NCI-H2196 treated with DMSO at 0.1 percent for 48 hours (cell line): ENCODE measurements at regions not wholly inside any gene's neighbourhood (a gene's known extent, or its start where the extent isn't known, plus 50 kb on each side); places are given as distances from the start of the nearest gene placed in this dataset.
"Not testable (repeated sequence)": the region's sequence is repeated elsewhere in the genome, so short reads cannot be mapped to it uniquely, and the experiment has no call there.

Source experiments
- DNase-seq: peaks from one replicate; lab custom pipeline; 2025; ENCODE audit not compliant: unreplicated experiment; lab: John Stamatoyannopoulos, UW

DNA sequence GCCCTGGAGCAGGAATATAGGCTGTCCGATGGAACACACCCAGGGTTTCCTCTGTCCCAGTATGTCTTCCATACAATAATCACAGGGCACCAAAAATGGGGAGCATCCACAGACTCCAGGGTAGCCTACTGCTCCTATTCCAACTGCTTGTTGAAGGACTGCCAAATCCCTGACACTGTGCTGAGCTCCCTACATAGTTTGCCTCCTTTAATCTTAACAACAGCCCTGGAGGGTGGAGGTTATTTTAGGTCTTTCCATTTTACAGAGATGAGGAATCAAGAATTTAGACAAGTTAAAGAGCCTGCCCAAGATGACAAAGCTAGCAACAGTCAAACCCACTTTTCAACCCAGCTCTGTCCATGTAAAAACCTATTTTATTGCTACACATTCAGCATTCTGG lies 790.4 kb downstream of the DIAPH3 start:
- no peak for DNase-seq

DNA sequence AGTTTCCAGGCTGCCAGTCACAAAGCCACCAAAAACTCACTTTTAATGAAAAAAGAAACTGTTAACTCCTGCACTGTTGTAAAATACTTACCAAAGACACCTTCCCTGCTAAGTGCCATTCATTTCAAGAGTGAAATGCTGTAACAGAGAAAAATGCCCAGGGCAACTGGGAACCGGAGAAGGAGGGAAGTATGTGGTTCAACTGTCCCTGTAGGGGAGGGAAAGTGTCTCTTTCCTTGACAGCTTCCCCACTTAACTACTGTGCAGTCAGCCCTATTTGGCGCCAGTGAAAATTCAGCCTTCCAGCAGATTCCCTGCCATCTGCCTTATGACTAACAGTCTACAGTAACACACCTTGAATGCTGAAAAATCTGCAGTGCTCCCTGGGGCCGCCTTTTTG lies 789.0 kb downstream of the DIAPH3 start:
- DNase-seq: no peak

DNA sequence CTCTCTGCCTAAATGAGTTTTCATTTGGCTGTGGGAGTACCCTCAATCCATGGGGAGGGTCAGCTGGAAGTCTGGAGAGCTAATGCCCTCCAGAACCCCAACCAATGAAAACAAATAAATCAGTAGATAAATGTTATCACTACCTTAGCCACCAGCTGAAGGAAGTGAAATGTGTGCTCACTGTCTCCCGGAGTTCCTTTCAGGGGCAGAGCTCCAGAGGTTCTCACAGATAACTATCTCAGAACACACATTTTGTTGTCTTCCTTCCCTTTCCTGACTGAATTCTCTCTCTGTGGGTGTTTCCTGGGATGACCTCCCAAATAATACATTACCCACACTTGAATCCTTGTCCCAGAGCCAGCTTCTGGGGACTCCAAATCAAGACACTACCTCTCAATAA lies 779.6 kb downstream of the DIAPH3 start:
- DNase-seq: no peak

DNA sequence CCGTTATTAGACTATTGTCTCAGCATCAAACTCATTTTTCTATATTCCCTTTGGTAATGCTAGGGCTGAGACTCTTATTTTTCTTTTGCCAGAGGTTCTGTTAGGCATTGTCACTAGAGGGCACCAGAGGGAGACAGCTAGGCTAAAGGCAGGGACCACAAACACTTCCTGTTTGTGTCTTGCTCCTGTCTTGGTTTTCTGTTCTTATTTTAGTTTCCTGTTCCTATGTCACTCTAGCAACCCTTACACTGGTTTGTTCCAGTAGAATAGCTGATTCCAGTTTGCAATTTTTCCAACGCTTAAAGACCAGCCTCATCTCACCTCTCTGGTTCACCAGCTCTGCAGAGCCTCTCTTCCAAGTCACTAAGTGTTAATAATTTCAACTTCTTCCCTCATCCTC lies 772.0 kb downstream of the DIAPH3 start:
- DNase-seq: peak; percentile 0

DNA sequence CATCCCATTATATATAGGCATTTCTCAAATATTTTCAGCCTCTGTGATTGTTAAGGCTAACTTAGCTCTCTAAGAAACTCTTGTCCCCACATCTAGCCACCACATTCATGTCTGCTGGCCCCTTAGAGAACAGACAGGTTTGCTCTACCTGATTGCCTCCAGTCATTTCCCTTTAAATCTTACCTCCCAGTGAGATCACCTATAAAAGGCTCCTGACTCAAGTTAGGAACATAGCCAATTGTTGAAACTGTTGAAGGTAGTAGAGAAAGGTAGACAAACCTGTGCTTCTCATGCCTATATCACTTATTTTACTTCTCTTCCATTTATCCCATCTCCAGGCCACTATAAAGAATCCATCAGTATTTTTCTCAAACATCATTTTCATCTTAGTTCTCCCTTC lies 771.4 kb downstream of the DIAPH3 start:
- DNase-seq: no peak

DNA sequence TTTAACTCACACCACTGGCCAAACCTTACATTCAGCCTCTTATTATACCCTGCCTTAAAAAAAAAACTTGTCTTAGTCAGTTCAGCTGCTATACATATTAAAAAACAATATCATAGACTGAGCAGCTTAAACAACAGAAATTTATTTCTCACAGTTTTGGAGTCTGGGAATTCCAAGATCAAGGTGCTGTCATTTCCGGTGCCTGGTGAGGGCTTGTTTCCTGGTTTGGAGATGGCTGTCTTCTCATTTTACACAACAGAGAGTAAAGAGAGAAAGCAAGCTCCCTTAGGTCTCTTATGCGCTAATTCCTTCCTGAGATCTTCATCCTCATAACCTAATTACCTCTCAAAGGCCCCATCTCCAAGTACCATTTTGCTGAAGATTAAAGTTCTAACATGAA lies 769.2 kb downstream of the DIAPH3 start:
- no peak for DNase-seq

DNA sequence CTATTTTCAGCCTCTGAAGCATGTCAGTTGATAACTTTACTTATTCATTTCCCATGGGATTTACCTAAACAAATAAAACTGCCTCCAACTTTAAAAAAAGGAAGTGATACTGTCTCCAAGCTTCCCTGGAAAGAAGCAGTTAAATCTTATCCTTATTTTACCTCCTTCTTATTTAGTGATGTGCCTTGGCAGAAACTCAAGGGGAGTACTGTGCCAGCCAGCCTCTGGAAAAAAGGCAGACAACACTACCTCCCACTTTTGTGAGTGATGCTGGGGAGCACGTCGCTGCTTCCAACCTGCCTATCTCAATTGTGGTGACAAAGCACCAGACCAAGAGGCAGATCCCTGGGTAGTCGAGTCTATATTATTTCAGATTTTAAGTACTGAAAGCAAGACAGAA lies 765.6 kb downstream of the DIAPH3 start:
- DNase-seq: no peak

DNA sequence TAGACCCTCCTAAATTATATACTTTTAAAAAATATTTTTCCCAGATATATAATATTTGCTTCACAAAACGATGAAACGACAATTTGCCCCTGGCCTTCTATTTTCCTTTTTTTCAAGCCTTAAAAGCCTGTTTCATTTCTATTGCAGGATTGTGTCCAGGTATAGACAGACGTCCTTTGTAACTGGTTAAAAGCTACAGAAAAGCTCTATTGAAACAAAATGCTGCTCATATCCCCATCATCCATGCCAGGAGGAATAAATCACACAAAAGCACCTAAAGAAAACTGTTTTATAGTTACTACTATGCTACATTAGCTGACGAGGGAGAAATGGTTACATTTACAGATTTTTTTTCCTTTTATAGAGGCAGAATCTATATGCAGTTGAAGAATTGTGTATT lies 765.1 kb downstream of the DIAPH3 start:
- DNase-seq: no peak

DNA sequence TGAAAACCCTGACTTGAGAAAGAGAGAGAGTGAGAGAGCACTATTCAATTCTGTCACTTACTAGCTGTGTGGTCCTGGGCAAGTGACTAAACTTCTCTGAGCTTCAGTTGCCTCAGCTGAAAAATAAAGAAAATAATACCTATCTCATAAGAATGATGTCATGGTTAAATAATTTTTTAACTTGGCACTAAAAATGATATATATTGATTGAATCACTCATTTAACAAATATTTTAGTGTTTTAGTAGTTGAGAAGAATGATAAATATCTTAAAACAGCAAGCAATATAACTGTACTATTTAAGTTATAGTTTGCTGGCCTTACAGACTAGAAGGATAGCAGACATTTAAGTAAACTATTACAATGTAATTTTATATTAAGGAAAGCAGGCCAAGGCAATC lies 764.2 kb downstream of the DIAPH3 start:
- no peak for DNase-seq

DNA sequence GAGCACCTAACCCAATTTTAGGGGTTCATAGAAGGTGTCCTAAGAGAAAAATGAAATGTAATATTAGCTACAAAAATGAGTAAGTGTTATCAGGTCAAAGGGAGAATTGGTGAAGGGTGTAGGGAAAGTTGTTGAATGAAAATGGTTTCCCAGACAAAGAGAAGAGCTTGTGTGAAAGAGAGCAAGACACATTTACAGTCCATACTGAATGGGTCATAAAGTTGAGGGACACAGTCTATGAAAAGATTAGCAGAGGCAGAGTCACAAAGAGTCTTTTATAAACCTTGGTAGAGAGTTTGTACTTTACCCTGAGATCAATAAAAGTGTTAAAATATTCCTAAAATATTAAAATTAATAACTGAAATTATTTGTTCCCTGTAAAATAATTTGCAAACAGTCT lies 759.4 kb downstream of the DIAPH3 start:
- DNase-seq: no peak

DNA sequence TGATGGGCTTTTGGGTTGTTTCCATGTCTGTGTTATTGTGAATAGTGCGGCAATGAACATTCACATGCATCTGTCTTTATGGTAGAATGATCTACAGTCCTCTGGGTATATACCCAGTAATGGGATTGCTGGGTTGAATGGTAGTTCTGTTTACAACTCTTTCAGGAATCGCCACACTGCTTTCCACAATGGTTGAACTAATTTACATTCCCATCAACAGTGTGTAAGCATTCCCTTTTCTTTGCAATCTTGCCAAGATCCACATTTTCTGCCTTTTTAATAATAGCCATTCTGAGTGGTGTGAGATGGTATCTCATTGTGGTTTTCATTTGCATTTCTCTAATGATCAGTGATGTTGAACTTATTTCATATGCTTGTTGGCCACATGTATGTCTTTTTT lies 756.5 kb downstream of the DIAPH3 start:
- DNase-seq: not testable (repeated sequence)

DNA sequence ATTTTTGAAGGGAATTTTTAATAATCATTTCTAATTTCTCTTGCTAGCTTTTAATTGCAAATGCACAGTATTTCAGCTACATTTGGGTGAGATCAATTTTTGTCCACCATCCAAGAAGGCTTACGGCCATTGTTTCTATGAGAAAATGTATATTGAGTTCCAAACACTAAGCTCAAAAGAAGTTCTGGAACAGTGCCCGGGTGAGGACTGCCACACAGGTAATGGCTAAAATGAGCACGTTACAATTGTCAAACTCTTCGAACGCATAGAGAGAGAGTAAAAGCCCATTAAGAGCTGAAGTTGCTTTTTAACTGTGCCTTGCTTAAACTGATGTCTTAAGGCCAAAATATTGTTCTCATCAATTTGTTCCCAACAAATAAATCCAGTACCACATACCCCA lies 755.0 kb downstream of the DIAPH3 start:
- DNase-seq: no peak

DNA sequence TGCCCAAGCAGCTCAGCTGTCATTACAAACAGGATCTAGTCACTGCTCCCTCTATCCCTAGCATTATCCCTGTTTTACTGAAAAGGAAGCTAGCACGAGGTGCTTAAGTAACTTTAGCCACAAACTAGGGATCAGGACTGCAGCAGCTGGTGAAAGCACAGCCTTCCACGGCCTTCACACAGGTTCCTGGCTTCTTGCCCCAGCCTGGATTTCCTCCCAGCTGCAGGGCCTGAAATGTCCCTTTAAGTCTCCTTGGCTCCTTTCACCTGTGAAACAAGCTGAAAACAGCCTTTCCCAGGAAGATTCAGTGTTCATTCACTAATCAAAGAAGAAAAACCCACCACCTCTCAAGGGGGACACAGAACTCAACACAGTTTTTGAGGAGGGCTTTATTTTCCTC lies 754.5 kb downstream of the DIAPH3 start:
- no peak for DNase-seq

DNA sequence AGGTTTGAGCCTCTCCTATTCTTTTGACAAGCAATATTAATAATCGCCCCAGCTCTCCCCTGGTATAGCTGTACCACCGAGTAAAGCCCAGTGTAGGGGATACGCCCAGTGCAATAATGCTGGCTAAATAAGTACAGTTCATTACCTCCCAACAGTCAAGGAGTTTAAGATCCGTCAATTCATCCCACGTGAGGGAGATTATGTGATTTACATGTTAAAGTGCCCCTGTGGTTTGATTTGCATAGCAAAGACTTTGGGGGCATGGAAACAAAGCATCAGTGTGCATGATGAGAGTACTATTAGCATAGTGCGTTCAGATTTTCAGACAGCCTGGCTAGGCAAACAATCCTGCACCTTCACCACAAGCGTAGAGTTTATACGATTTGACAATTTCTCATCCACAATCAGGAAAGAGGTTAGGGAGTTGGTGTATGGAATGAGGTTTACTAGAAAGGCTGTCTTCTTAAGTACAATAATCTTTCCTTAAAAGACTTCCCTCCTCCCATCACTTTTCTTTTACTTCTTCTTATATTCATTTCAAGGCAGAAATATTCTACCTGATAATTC lies 754.0 kb downstream of the DIAPH3 start:
- DNase-seq: no peak

DNA sequence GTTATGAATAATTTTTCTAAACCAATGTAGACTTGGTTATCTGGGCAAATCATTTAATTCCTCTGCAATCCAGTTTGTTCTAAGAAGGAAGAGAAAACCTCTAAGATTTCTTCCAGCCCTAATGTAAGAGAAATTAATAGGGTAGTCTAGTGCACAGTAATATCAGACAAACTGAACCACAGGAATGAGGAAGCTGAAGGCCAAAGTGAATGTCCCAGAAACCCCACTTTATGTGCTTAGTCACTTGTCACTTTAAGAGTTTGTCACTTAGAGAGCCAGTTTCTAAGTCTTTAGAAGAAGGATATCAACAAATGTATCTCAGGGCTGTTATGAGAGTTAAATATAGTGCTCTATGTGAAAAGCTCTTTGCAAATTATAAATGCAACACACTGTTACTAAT lies 750.6 kb downstream of the DIAPH3 start:
- DNase-seq: no peak

DNA sequence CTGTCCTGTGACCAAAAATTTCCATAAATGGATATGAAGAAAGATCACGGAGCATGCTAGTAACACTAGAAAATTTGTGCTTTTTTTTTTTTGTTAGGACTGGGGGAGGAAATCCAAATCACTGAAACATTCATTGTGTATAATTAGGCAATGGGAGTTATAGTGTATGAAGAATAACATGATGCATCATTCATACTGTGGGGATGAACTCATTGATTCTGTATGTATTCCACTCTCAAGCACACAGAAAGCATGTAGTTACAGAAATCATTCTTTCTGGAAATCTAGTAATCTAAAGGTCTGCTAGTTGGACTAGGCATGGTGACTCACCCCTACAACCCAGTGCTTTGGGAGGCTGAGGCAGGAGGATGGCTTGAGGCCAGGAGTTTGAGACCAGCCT lies 749.7 kb downstream of the DIAPH3 start:
- DNase-seq: no peak

DNA sequence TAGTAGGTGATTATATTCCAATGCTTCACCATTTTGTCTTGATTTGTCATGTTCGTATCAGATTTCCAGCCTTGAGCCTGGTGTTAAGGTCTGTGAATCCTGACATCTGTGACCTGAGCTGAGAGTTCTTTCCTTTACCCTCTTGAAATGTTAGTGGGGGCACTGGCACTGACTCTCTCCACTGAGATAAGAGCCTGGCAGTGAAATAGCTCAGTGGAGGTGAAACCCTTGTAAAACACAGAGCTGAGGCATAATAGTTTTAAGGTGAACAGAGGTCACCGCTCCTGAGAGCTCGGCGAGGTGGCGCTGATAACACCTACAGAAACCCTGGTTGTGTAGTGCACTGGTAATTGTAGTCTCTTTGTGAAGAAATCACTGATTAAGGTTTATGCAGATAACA lies 748.2 kb downstream of the DIAPH3 start:
- DNase-seq: no peak

DNA sequence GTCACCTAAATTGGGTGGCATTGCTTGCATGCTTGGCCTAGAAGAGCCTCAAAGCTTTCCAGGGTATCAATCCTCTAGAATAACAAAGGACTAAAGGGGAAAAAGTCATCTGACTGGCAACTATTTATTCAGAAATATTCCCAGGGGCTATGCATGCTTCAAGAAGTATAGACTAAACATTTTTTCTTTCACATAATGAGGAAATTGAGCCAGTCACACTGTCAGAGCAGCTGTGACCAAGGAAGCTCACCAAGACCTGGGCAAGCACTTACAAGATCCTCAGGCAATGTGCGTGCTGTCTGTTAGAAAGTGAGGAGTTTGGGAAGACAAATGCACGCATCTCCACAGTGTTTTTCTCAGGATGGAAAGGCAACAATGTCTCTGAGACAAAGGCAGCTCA lies 747.2 kb downstream of the DIAPH3 start:
- no peak for DNase-seq

DNA sequence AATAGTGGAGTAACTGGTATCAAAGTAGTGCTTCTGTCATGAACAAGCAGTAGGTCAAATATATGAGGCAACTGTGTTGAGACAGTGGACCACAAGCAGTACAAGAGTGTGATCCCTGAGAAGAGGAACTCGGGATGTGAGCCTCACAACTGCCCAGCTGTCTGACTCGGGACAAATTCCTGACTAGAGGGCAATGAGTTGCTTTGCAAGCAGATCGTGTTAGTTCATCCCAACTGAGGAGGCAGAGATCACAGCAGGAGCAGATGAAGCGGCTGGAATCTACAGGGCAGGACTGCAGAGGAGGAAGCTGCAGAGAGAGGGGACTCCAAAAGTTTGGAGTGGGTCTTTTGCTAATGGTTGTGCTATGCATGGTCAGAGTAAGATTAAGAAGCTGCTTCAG lies 741.1 kb downstream of the DIAPH3 start:
- DNase-seq: no peak

DNA sequence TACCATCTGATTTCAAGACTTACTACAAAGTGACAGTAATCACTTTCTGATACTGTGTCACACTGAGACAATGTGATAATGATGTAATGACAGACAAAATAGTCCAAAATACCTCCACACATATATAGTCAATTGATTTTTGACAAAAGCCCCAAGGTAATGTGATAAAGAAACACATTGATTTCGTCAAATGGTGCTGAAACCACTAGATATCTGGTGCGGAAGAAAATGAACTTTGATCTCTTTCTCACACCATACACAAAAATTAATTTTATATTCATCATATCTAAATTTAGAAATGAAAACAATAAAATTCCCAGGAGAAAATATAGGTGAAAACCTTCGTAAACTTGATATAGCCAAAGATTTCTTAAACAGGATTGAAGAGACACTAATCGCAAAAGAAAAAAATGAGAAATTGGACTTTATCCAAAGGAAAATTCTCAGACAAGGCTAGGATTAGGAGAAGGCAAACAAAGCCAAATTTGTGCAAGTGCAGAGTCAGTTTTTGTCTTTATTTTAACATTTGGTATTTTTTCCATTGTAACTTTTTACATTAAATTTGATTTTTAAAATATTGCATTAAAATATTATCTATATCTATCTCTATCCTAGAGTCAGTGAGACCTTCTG lies 739.9 kb downstream of the DIAPH3 start:
- DNase-seq: no peak

DNA sequence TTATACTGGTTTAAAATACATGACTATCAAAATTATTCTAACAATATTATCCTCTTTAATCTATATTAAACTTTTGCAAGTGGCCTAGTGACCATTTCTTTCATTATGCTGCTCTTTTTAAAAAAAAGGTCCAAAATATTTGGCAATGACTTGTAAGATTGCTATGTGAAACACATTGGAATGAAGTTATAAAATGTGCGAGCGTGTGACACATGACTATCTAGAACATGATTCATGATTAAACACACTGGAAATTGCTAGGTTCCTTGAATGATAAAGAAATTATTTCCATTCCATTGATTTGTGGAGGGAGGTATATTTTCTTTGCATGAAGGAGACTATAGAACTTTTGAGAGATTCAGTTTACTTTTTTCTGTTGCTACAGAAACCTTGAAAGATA lies 739.1 kb downstream of the DIAPH3 start:
- no peak for DNase-seq

DNA sequence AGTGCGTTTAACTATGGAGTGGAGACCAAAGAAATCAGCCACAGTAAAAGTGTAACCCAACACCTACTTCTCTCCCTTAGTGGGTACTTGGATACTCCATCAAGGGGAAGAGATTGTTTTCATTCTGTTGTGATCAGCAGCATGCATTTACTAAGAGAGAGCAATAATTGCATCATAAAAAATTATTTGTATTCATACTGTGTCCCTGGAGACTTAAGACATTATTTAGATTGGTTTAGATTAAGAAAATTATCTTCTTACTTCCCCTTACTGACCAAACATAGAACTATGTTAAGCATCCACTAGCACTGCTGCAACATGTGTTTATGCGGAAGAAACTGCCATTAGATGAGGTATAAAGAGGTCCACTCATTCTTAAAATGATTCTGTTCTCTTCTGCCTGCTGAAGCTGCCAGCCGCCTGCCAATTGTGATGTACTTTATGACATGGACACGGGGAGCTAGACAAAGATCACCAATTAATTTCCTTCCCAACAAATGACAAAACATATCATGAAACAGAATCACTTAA lies 738.5 kb downstream of the DIAPH3 start:
- no peak for DNase-seq

DNA sequence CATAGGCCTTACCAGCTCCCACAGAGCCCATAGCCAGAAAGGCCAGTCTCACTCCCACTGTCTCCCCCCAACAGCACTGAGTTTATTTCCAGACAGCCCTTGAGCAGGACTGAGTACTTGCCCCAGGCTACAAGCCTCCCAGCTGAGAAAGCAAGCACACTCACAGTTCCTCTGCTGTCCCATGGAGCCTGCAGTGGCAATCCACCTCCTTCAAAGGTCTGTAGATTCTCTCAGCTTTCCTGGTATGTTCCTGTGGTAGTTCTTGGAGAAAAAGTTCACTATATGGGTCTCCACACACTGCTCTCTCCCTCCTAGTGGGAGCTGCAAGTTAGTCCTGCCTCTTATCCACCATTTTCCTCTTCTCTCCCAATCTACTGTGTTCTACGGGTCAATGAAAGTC lies 728.7 kb downstream of the DIAPH3 start:
- DNase-seq: no peak
